ENCODE measurements at regions not wholly inside any gene's neighbourhood (a gene's known extent, or its start where the extent isn't known, plus 50 kb on each side); places are given as distances from the start of the nearest gene placed in this dataset.

DNA sequence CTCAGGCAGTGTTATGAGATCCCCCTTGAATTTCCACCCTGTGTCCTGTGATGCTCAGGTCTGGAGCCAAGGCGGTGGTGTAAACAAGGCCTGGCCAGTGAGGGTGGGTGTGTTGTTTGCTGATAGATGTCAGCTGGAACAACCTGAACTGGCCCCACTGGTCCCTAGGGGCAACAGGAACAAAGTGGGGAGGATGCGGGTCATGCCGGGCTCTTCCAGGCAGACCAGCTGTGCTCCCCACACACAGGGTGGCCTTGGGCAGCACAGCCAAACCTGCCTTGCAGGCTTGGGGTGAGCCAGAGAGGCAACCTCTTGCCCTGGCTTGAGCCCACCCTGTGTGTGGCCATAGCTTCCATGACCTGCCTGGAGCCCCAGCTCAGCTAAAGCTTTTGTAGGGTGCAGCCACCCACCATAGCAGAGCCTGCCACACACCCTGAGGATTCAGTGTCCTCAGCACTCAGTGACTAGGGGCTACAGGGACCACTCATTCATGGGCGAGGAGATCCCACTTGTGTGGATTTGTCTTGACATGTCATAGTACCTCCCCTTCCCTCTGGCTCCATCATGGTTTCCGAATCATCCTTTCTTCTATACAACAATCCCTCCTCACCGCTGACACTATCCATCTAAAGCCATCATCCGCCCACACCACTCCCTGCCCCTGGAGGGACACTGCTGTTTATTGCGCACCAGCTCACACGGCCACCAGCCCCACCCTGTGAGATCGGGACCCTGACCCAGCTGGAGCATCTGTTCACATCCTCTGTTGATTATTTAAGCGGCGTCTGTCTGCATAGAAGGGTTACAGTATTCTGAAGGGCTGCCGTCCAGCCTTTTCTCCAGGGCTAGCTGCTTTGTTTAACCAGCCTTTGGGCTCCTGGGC is 268.8 kb downstream of the CYP26B1 start (continued):
- no peak for TF ChIP-seq USF2 (IDR thresholded peaks at IDR 0.05; ENCODE audit: borderline replicate concordance, low read depth, low read length)
- no peak for TF ChIP-seq JUND (IDR thresholded peaks at IDR 0.05)
- no peak for TF ChIP-seq FOSL2 (IDR thresholded peaks at IDR 0.05; ENCODE audit: borderline replicate concordance, low read depth)
- no peak for TF ChIP-seq TEAD4 (IDR thresholded peaks at IDR 0.05; ENCODE audit: borderline replicate concordance, insufficient read depth)

DNA sequence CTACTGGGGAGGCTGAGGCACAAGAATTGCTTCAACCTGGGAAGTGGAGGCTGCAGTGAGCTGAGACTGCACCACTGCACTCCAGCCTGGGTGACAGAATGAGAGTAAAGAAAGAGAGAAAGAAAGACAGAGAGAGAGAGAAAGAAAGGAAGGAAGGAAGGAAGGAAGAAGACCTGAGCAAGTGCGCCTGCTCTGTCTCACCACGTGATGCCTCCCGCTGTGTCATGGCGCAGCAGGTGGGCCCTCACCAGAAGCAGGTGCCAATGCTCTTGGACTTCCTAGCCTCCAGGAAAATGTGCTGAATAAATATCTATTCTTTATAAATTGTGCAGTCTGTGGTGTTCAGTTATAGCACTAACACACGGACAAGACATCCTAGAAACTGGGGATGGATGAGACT is 270.0 kb downstream of the CYP26B1 start:
- no peak overlapping the region for H3K27ac ChIP-seq (ENCODE audit: low read depth in 2 of 2, low read length in 1 of 2)
- ChIA-PET CTCF (interaction anchor here (0.6 to 1.3 kb wide), 2 partner anchors 27 to 46 kb away, joined by 3 to 4 read pairs; no protein-coding TSS in a partner anchor), POLR2A (no interaction called here)
- no peak for DNase-seq
- H3K4me2 ChIP-seq = no peak overlapping the region
- H3K4me3 ChIP-seq (ENCODE audit: low read depth in 2 of 2, low read length in 1 of 2) = no peak overlapping the region
- no peaks in the 10 kb centered on the region for H3K79me2 ChIP-seq (ENCODE audit: insufficient read depth)
- no peaks in the 10 kb centered on the region for H3K36me3 ChIP-seq (replicated peaks in 1 of 2; ENCODE audit: control insufficient read depth in 1 of 2, insufficient read depth in 2 of 2, low read length in 1 of 2)
- peaks cover 18 to 19% of the 10 kb centered on the region in 2 experiments; a peak in 3 of 4 replicates for H3K4me1 ChIP-seq (ENCODE audit: control insufficient read depth in 1 of 2, insufficient read depth in 2 of 2, low read depth in 1 of 2, low read length in 1 of 2)
- H3K9me3 ChIP-seq = no peaks in the 10 kb centered on the region
- no peaks in the 10 kb centered on the region for H3K9me2 ChIP-seq
- TF ChIP-seq NFIC (IDR thresholded peaks at IDR 0.05; ENCODE audit: borderline replicate concordance) (no peak), RCOR1 (IDR thresholded peaks at IDR 0.05; ENCODE audit: low read length) (no peak), TCF12 (IDR thresholded peaks at IDR 0.05) (no peak)
- TF ChIP-seq, protein P1, sequence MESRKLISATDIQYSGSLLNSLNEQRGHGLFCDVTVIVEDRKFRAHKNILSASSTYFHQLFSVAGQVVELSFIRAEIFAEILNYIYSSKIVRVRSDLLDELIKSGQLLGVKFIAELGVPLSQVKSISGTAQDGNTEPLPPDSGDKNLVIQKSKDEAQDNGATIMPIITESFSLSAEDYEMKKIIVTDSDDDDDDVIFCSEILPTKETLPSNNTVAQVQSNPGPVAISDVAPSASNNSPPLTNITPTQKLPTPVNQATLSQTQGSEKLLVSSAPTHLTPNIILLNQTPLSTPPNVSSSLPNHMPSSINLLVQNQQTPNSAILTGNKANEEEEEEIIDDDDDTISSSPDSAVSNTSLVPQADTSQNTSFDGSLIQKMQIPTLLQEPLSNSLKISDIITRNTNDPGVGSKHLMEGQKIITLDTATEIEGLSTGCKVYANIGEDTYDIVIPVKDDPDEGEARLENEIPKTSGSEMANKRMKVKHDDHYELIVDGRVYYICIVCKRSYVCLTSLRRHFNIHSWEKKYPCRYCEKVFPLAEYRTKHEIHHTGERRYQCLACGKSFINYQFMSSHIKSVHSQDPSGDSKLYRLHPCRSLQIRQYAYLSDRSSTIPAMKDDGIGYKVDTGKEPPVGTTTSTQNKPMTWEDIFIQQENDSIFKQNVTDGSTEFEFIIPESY (IDR thresholded peaks at IDR 0.05; ENCODE audit: borderline replicate concordance, low read depth) = no peak
- H3K9ac ChIP-seq = no peak overlapping the region
- H3F3A ChIP-seq (replicated peaks; ENCODE audit: insufficient read depth) = no peaks in the 10 kb centered on the region
- H3K27me3 ChIP-seq (ENCODE audit: insufficient read depth) = no peaks in the 10 kb centered on the region
- 80% methylated on average over 5 of the region's 5 CpGs for WGBS (ENCODE audit: low lambda C conversion rate)
- H2AFZ ChIP-seq (ENCODE audit: low read depth) = no peak overlapping the region
- no peaks in the 10 kb centered on the region for H4K20me1 ChIP-seq (ENCODE audit: insufficient read depth)

DNA sequence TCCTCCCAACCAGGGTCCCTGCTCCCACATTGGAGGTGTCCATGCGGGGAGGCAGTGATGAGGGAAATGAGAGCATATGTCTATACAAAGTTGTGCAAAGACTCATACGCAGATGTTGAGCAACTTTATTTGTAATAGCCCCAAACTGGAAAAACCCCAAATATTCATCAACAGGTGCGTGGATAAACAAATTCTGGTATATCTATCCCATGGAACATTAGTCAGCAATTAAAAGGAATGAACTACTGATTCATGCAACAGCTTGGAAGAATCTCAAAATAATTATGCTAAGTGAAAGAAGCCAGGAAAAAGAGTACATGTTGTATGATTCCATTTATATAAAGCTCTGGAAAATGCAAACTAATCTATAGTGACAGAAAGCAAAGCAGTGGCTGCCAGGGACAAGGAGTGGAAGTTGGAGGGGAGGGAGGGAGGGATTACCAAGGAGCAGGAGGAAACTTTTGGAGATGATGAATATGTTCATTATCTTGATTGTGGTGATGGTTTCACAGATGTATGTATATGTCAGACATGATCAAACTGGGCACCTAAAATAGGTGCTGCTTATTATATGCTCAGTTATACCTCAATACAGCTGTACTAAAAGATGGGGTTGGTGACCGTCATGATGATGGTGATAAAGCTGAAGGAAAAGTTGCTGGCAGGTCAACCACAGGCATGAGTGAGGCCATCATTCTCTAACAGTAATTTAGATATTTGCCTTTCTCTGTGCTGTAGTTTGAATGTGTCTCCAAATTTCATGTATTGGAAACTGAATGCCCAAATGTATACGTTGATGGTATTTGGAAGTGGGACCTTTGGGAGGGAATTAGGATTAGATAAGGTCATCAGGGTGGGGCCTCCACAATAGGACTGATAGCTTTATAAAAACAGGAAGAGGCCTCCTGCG is 270.9 kb downstream of the CYP26B1 start:
- POLR2A ChIA-PET = no interaction called here
- Histone ChIP-seq H3F3A (replicated peaks; ENCODE audit: insufficient read depth) (no peaks in the 10 kb centered on the region), H3K9ac (no peak overlapping the region), H2AFZ (ENCODE audit: low read depth) (no peak overlapping the region), H3K36me3 (replicated peaks in 1 of 2; ENCODE audit: control insufficient read depth in 1 of 2, insufficient read depth in 2 of 2, low read length in 1 of 2) (no peaks in the 10 kb centered on the region), H3K27ac (ENCODE audit: low read depth in 2 of 2, low read length in 1 of 2) (no peak overlapping the region), H3K4me3 (ENCODE audit: low read depth in 2 of 2, low read length in 1 of 2) (no peak overlapping the region), H3K9me2 (no peaks in the 10 kb centered on the region), H4K20me1 (ENCODE audit: insufficient read depth) (no peaks in the 10 kb centered on the region), H3K79me2 (ENCODE audit: insufficient read depth) (no peaks in the 10 kb centered on the region), H3K4me2 (no peak overlapping the region), H3K27me3 (ENCODE audit: insufficient read depth) (no peaks in the 10 kb centered on the region), H3K9me3 (no peaks in the 10 kb centered on the region), H3K4me1 (ENCODE audit: control insufficient read depth in 1 of 2, insufficient read depth in 2 of 2, low read depth in 1 of 2, low read length in 1 of 2) (peaks cover 12 to 17% of the 10 kb centered on the region in 2 experiments; a peak in 3 of 4 replicates)
- CTCF ChIA-PET = interaction anchor here (0.6 to 1.5 kb wide), 3 partner anchors 28 to 75 kb away, joined by 3 to 4 read pairs (median 3); no protein-coding TSS in a partner anchor
- no peak for TF ChIP-seq SMC3 (IDR thresholded peaks at IDR 0.05; ENCODE audit: low read depth, low read length)
- 0 out of 2 replicates have a peak, but pooled peaks have one; percentile 37 for TF ChIP-seq PBX3 (IDR thresholded peaks at IDR 0.05)
- no peak for TF ChIP-seq FOSL2 (IDR thresholded peaks at IDR 0.05; ENCODE audit: borderline replicate concordance, low read depth)
- TF ChIP-seq TCF12 (IDR thresholded peaks at IDR 0.05) = peak; percentile 67
- no peak for DNase-seq
- WGBS (ENCODE audit: low lambda C conversion rate) = 76% methylated on average over 6 of the region's 6 CpGs

Data from SK-N-SH (cell line).